Loucy (cell line): ENCODE measurements at regions not wholly inside any gene's neighbourhood (a gene's known extent, or its start where the extent isn't known, plus 50 kb on each side); places are given as distances from the start of the nearest gene placed in this dataset.

ENCODE experiments used
- H2AFZ ChIP-seq: fragments of 200-600 bp; sonication (generic); 2 replicates; pipeline ENCODE4 v1.6.0; 2016; ENCODE audit warnings: antibody characterized with exemption, mild to moderate bottlenecking, low read length, moderate library complexity
- H3F3A ChIP-seq: fragments of 200-600 bp; 2 replicates; pipeline ENCODE4 v1.6.0; 2016; ENCODE audit warnings: antibody characterized with exemption, low read depth, mild to moderate bottlenecking
- H3K27me3 ChIP-seq: fragments of 200-600 bp; sonication (generic); 2 replicates; pipeline ENCODE4 v1.6.1; 2014; ENCODE audit warnings: low read length, mild to moderate bottlenecking; ENCODE audit not compliant: insufficient read depth, poor library complexity, severe bottlenecking
- H3K36me3 ChIP-seq: fragments of 200-600 bp; sonication (generic); 2 replicates; pipeline ENCODE4 v1.6.1; 2016; ENCODE audit warnings: low read length; ENCODE audit not compliant: insufficient read depth
- H3K4me1 ChIP-seq: fragments of 200-600 bp; sonication (generic); 2 replicates; pipeline ENCODE4 v1.5.1; 2014; ENCODE audit warnings: low read length, mild to moderate bottlenecking; ENCODE audit not compliant: insufficient read depth, poor library complexity, severe bottlenecking
- H3K4me2 ChIP-seq: fragments of 200-600 bp; sonication (generic); 2 replicates; pipeline ENCODE4 v1.6.0; 2014; ENCODE audit warnings: antibody characterized with exemption, low read length, low read depth, mild to moderate bottlenecking; ENCODE audit not compliant: poor library complexity, severe bottlenecking
- H3K4me3 ChIP-seq: fragments of 200-600 bp; sonication (generic); 2 replicates; pipeline ENCODE4 v1.5.1; 2014; ENCODE audit warnings: low read length, mild to moderate bottlenecking, mixed read lengths; ENCODE audit not compliant: poor library complexity, severe bottlenecking
- H3K79me2 ChIP-seq: fragments of 200-600 bp; sonication (generic); 2 replicates; pipeline ENCODE4 v1.6.1; 2014; ENCODE audit warnings: low read length; ENCODE audit not compliant: insufficient read depth
- H3K9ac ChIP-seq: fragments of 200-600 bp; sonication (generic); 2 replicates; pipeline ENCODE4 v1.6.0; 2014; ENCODE audit warnings: mild to moderate bottlenecking, low read depth, low read length, moderate library complexity; ENCODE audit not compliant: poor library complexity, severe bottlenecking
- H3K9me2 ChIP-seq: fragments of 200-600 bp; sonication (generic); replicated peaks from 2 replicates; pipeline ENCODE4 v1.6.1; 2016; ENCODE audit warnings: low read depth, low read length, mixed read lengths
- H3K9me3 ChIP-seq: fragments of 200-600 bp; sonication (generic); 2 replicates; pipeline ENCODE4 v1.6.1; 2014; ENCODE audit warnings: mild to moderate bottlenecking, antibody characterized with exemption, low read length, low read depth; ENCODE audit not compliant: insufficient read depth
- H4K20me1 ChIP-seq: fragments of 200-600 bp; sonication (generic); 2 replicates; pipeline ENCODE4 v1.6.0; 2014; ENCODE audit warnings: antibody characterized with exemption, low read length, mild to moderate bottlenecking; ENCODE audit not compliant: insufficient read depth, poor library complexity, severe bottlenecking
- CTCF ChIP-seq: fragments of 200-600 bp; sonication (generic); conservative IDR thresholded peaks from 2 replicates; pipeline ENCODE4 v1.5.1; 2014; ENCODE audit warnings: mild to moderate bottlenecking, antibody characterized with exemption, low read length
- EZH2phosphoT487 ChIP-seq: fragments of 200-600 bp; IDR thresholded peaks from 2 replicates; pipeline ENCODE4 v1.6.1; 2018; ENCODE audit warnings: antibody characterized with exemption, mild to moderate bottlenecking, moderate library complexity, borderline replicate concordance

GRCh38 chr17:77708936-77709335 lies 249.6 kb upstream of the TNRC6C start:
- no peaks in the 10 kb centered on the region for H3K36me3 ChIP-seq
- H3K4me3 ChIP-seq, result no peak overlapping the region
- H3K9ac ChIP-seq, result no peak overlapping the region
- no peaks in the 10 kb centered on the region for H3F3A ChIP-seq
- TF ChIP-seq CTCF (no peak), EZH2phosphoT487 (no peak)
- H3K9me2 ChIP-seq, result no peaks in the 10 kb centered on the region
- no peaks in the 10 kb centered on the region for H3K79me2 ChIP-seq
- H2AFZ ChIP-seq, result no peak overlapping the region
- H3K9me3 ChIP-seq, result peaks cover 16% of the 10 kb centered on the region
- H3K4me1 ChIP-seq, result no peaks in the 10 kb centered on the region
- no peak overlapping the region for H3K4me2 ChIP-seq
- H4K20me1 ChIP-seq, result no peaks in the 10 kb centered on the region
- no peaks in the 10 kb centered on the region for H3K27me3 ChIP-seq

GRCh38 chr17:77709594-77709993 lies 248.9 kb upstream of the TNRC6C start:
- Histone ChIP-seq H3K9me2 (no peaks in the 10 kb centered on the region), H3K9me3 (peaks cover 20% of the 10 kb centered on the region; the same call in 1 of the 2 replicates)

GRCh38 chr17:77712578-77712977 lies 245.9 kb upstream of the TNRC6C start:
- no peak overlapping the region for H3K4me2 ChIP-seq
- H3K79me2 ChIP-seq, result no peaks in the 10 kb centered on the region
- no peak overlapping the region for H3K9ac ChIP-seq
- H2AFZ ChIP-seq, result no peak overlapping the region
- H3K4me3 ChIP-seq, result no peak overlapping the region
- 0 out of 2 replicates have a peak, but pooled peaks cover 7% of the 10 kb centered on the region for H3K9me3 ChIP-seq
- no peaks in the 10 kb centered on the region for H4K20me1 ChIP-seq
- H3K9me2 ChIP-seq, result no peaks in the 10 kb centered on the region
- no peaks in the 10 kb centered on the region for H3K4me1 ChIP-seq
- H3F3A ChIP-seq, result no peaks in the 10 kb centered on the region
- TF ChIP-seq EZH2phosphoT487 (no peak), CTCF (no peak)
- H3K27me3 ChIP-seq, result no peaks in the 10 kb centered on the region
- no peaks in the 10 kb centered on the region for H3K36me3 ChIP-seq

More at GRCh38 chr17:77709594-77709993, 248.9 kb upstream of the TNRC6C start:
- no peak overlapping the region for H2AFZ ChIP-seq
- H3K4me3 ChIP-seq, result no peak overlapping the region
- H3K79me2 ChIP-seq, result no peaks in the 10 kb centered on the region
- H3K4me2 ChIP-seq, result no peak overlapping the region
- no peaks in the 10 kb centered on the region for H3K27me3 ChIP-seq
- TF ChIP-seq EZH2phosphoT487 (no peak), CTCF (no peak)
- H3K4me1 ChIP-seq, result no peaks in the 10 kb centered on the region
- no peaks in the 10 kb centered on the region for H3K36me3 ChIP-seq
- no peaks in the 10 kb centered on the region for H4K20me1 ChIP-seq
- H3K9ac ChIP-seq, result no peak overlapping the region
- no peaks in the 10 kb centered on the region for H3F3A ChIP-seq
